ENCODE measurements at regions not wholly inside any gene's neighbourhood (a gene's known extent, or its start where the extent isn't known, plus 50 kb on each side); places are given as distances from the start of the nearest gene placed in this dataset.
A peak's percentile ranks its signal among the peaks of the same experiment; 100 is the strongest.

DNA sequence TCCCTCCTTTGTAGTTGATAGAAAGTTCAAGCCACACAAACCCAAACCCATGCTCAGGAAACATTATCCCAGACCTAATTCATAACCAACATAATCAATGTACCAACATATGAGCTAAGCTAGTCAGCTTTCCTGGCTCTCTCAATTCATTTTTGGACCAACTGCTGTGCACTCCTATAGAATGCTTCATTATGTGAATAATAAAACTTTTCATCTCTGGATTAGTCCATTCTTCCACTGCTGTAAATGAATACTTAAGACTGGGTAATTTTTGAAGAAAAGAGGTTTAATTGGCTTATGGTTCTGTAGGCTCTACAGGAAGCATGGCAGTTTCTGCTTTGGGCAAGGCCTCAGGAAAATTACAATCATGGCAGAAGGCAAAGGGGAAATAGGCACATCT is 651.9 kb downstream of the RERGL start:
- peaks cover 8% of the 10 kb centered on the region for H3K9me3 ChIP-seq

GRCh38 chr12:17416748-17417147 is 673.2 kb downstream of the RERGL start:
- Histone ChIP-seq H3K4me3 (no peak overlapping the region), H3K4me1 (no peaks in the 10 kb centered on the region), H3K36me3 (ENCODE audit: insufficient read depth in 1 of 2, low read depth in 1 of 2) (no peaks in the 10 kb centered on the region), H3K9me3 (peaks cover 11% of the 10 kb centered on the region), H3K27me3 (ENCODE audit: insufficient read depth in 3 of 3, low read length in 2 of 3) (no peaks in the 10 kb centered on the region), H3K27ac (no peak overlapping the region)
- intact Hi-C loops (cut with DNase I) = no loop called here
- DNase-seq (peak in 1 of 2 donors; percentile 36), ATAC-seq (no peak)
- WGBS, 3 donors = 90 to 93% (median 90%) methylated on average over 13 of the region's 13 CpGs
- TF ChIP-seq, protein P1, sequence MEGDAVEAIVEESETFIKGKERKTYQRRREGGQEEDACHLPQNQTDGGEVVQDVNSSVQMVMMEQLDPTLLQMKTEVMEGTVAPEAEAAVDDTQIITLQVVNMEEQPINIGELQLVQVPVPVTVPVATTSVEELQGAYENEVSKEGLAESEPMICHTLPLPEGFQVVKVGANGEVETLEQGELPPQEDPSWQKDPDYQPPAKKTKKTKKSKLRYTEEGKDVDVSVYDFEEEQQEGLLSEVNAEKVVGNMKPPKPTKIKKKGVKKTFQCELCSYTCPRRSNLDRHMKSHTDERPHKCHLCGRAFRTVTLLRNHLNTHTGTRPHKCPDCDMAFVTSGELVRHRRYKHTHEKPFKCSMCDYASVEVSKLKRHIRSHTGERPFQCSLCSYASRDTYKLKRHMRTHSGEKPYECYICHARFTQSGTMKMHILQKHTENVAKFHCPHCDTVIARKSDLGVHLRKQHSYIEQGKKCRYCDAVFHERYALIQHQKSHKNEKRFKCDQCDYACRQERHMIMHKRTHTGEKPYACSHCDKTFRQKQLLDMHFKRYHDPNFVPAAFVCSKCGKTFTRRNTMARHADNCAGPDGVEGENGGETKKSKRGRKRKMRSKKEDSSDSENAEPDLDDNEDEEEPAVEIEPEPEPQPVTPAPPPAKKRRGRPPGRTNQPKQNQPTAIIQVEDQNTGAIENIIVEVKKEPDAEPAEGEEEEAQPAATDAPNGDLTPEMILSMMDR (IDR thresholded peaks at IDR 0.05) = no peak

More for the DNA sequence above, 651.9 kb downstream of the RERGL start:
- intact Hi-C loops (cut with DNase I) = no loop called here
- H3K27ac ChIP-seq = no peak overlapping the region
- no peaks in the 10 kb centered on the region for H3K27me3 ChIP-seq (ENCODE audit: insufficient read depth in 3 of 3, low read length in 2 of 3)
- DNase-seq (no peak), ATAC-seq (no peak)
- H3K4me1 ChIP-seq = no peaks in the 10 kb centered on the region
- H3K36me3 ChIP-seq (ENCODE audit: insufficient read depth in 1 of 2, low read depth in 1 of 2) = no peaks in the 10 kb centered on the region
- TF ChIP-seq, protein P1 (IDR thresholded peaks at IDR 0.05) = no peak
- H3K4me3 ChIP-seq = no peak overlapping the region

DNA sequence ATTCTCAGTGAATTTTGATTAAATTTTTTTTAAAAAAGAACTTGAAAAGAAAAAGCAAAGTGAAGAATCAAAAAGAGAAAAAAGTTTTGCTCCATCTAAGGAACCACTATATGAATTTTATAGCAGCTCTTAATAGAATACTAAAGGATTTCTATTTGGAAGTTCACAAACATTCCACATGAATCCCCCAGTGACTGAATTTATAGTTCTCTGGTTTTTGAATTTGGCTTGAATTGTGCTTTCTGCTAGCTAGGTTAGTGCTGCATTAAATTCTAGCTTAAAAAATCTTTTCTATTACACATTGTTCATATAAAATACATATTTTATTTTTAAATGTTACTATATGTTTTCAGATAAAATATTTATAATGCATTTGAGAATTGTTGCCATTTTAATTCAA is 675.4 kb downstream of the RERGL start:
- H3K9me3 ChIP-seq = peaks cover 11% of the 10 kb centered on the region
- no peak overlapping the region for H3K27ac ChIP-seq
- DNase-seq (no peak), ATAC-seq (no peak)
- H3K36me3 ChIP-seq (ENCODE audit: insufficient read depth in 1 of 2, low read depth in 1 of 2) = no peaks in the 10 kb centered on the region
- intact Hi-C loops (cut with DNase I) = no loop called here
- no peaks in the 10 kb centered on the region for H3K4me1 ChIP-seq
- H3K4me3 ChIP-seq = no peak overlapping the region
- TF ChIP-seq, protein P1 (IDR thresholded peaks at IDR 0.05) = no peak
- H3K27me3 ChIP-seq (ENCODE audit: insufficient read depth in 3 of 3, low read length in 2 of 3) = no peaks in the 10 kb centered on the region

- no peaks in the 10 kb centered on the region for H3K4me1 ChIP-seq
- ATAC-seq = no peak
- H3K27ac ChIP-seq = no peak overlapping the region
- H3K36me3 ChIP-seq (ENCODE audit: insufficient read depth in 1 of 2, low read depth in 1 of 2) = no peaks in the 10 kb centered on the region
- intact Hi-C loops (cut with DNase I) = no loop called here
- 93 to 96% (median 94%) methylated on average over 5 of the region's 5 CpGs for WGBS, 3 donors
- peaks cover 11% of the 10 kb centered on the region for H3K9me3 ChIP-seq
- no peak overlapping the region for H3K4me3 ChIP-seq
- no peak for DNase-seq
- H3K27me3 ChIP-seq (ENCODE audit: insufficient read depth in 3 of 3, low read length in 2 of 3) = no peaks in the 10 kb centered on the region
- TF ChIP-seq, protein P1 (IDR thresholded peaks at IDR 0.05) = no peak
These were observed 678.3 kb downstream of the RERGL start for GRCh38 chr12:17411662-17412061.

GRCh38 chr12:17388679-17389078 is 701.3 kb downstream of the RERGL start:
- WGBS, 3 donors = 85 to 87% (median 85%) methylated on average over 4 of the region's 4 CpGs
- DNase-seq (no peak), ATAC-seq (no peak)
- intact Hi-C loops (cut with DNase I) = no loop called here
- Histone ChIP-seq H3K27ac (no peak overlapping the region), H3K9me3 (peaks cover 3% of the 10 kb centered on the region), H3K4me1 (no peaks in the 10 kb centered on the region), H3K4me3 (no peak overlapping the region), H3K36me3 (ENCODE audit: insufficient read depth in 1 of 2, low read depth in 1 of 2) (no peaks in the 10 kb centered on the region), H3K27me3 (ENCODE audit: insufficient read depth in 3 of 3, low read length in 2 of 3) (no peaks in the 10 kb centered on the region)
- TF ChIP-seq, protein P1 (IDR thresholded peaks at IDR 0.05) = no peak

Data from psoas muscle (tissue), 7 donors.